GM12878 (cell line): ENCODE measurements at regions not wholly inside any gene's neighbourhood (a gene's known extent, or its start where the extent isn't known, plus 50 kb on each side); places are given as distances from the start of the nearest gene placed in this dataset.

ENCODE experiments used
- ATAC-seq: fragments of 200-7000 bp; cut with Tn5 transposase; 3 replicates; pipeline ENCODE4 v1.9.1; 2020; ENCODE audit warnings: mild to moderate bottlenecking, moderate library complexity
- BruUV-seq: library from RNA; stranded (reverse); fragments of 400-500 nt; replicated peaks from 2 replicates; lab custom pipeline; 2021; lab: Mats Ljungman, UMichigan
- CTCF ChIA-PET: fragments of 300-600 bp; sonication (Branson Sonifier 250); formaldehyde crosslinking; extraction: SDS; loops from one replicate; lab custom pipeline; 2021; ENCODE audit warnings: inconsistent platforms; lab: Yijun Ruan, JAX
- POLR2A ChIA-PET: fragments of 350-600 bp; formaldehyde crosslinking; extraction: SDS; loops from one replicate; lab custom pipeline; 2021; ENCODE audit warnings: inconsistent platforms; lab: Charles Lee
- RAD21 ChIA-PET: fragments of 300-600 bp; sonication (Branson Sonifier 250); formaldehyde crosslinking; loops from one replicate; lab custom pipeline; 2023; ENCODE audit warnings: antibody characterized with exemption; ENCODE audit not compliant: unreplicated experiment; lab: Charles Lee
- SMC1A ChIA-PET: fragments of 300-600 bp; sonication (Branson Sonifier 250); formaldehyde crosslinking; loops from one replicate; lab custom pipeline; 2023; ENCODE audit not compliant: unreplicated experiment, uncharacterized antibody; lab: Charles Lee
- DNase-seq: peaks from one replicate; pipeline ENCODE4 v3.0.0-alpha.2; 2011; ENCODE audit warnings: low read depth, low spot score
- FAIRE-seq: peaks from 3 replicates; lab custom pipeline; 2011; peaks lifted over from hg19 to GRCh38; lab: Jason Lieb, UNC
- H2AFZ ChIP-seq: 2 replicates; pipeline ENCODE4 v1.6.0; 2011; ENCODE audit warnings: low read depth, low read length, control low read depth; ENCODE audit not compliant: control insufficient read depth
- H3K27ac ChIP-seq: 2 replicates; pipeline ENCODE4 v1.5.1; 2011; ENCODE audit warnings: control low read depth; ENCODE audit not compliant: control insufficient read depth, insufficient read depth
- H3K27me3 ChIP-seq, 2 experiments: replicated peaks in 1 of 2; 2 replicates each; pipeline versions ENCODE4 v1.6.0 to v1.6.1; 2011; ENCODE audit warnings: low read length in 1 of 2; ENCODE audit not compliant: control insufficient read depth in 2 of 2, insufficient read depth in 2 of 2
- H3K36me3 ChIP-seq, 2 experiments: 2 replicates each; pipeline ENCODE4 v1.5.1; 2011; ENCODE audit warnings: low read length in 1 of 2; ENCODE audit not compliant: control insufficient read depth in 2 of 2, insufficient read depth in 2 of 2
- H3K4me1 ChIP-seq: 2 replicates; pipeline ENCODE4 v1.6.1; 2011; ENCODE audit warnings: mild to moderate bottlenecking, low read length, moderate library complexity, mixed read lengths; ENCODE audit not compliant: control insufficient read depth, insufficient read depth
- H3K4me2 ChIP-seq: 2 replicates; pipeline ENCODE4 v1.6.0; 2011; ENCODE audit warnings: control low read depth; ENCODE audit not compliant: control insufficient read depth, insufficient read depth
- H3K4me3 ChIP-seq: fragments of 200-600 bp; sonication (generic); 2 replicates; pipeline ENCODE4 v1.5.1; 2016
- H3K79me2 ChIP-seq: 2 replicates; pipeline ENCODE4 v1.6.0; 2011; ENCODE audit warnings: low read length; ENCODE audit not compliant: control insufficient read depth, insufficient read depth
- H3K9ac ChIP-seq: 2 replicates; pipeline ENCODE4 v1.8.0; 2011; ENCODE audit warnings: low read length, control low read depth, mixed read lengths; ENCODE audit not compliant: control insufficient read depth, insufficient read depth
- H3K9me3 ChIP-seq: replicated peaks from 3 replicates; pipeline ENCODE4 v1.5.1; 2011; ENCODE audit warnings: mild to moderate bottlenecking, low read length; ENCODE audit not compliant: control insufficient read depth, insufficient read depth
- H4K20me1 ChIP-seq: 2 replicates; pipeline ENCODE4 v1.6.0; 2011; ENCODE audit not compliant: control insufficient read depth, insufficient read depth
- BRCA1 ChIP-seq: IDR thresholded peaks from 2 replicates; pipeline ENCODE4 v1.6.1; 2011; ENCODE audit warnings: low read depth, low read length, improper control_type of control experiment
- EP300 ChIP-seq, 2 experiments: fragments of 150-350 bp in 1 of 2; IDR thresholded peaks; 2 replicates each; pipeline ENCODE4 v1.6.1; 2011 to 2012; ENCODE audit warnings: low read depth in 2 of 2, low read length in 2 of 2, borderline replicate concordance in 1 of 2, improper control_type of control experiment in 1 of 2, inconsistent platforms in 1 of 2; ENCODE audit not compliant: control insufficient read depth in 1 of 2
- ESRRA ChIP-seq: IDR thresholded peaks from 2 replicates; pipeline ENCODE4 v1.6.1; 2012; ENCODE audit warnings: mild to moderate bottlenecking, low read length, improper control_type of control experiment
- IRF5 ChIP-seq: fragments of 450-650 bp; IDR thresholded peaks from 2 replicates; pipeline ENCODE4 v1.6.1; 2017; ENCODE audit warnings: borderline replicate concordance
- MYC ChIP-seq: IDR thresholded peaks from 2 replicates; pipeline ENCODE4 v1.6.1; 2011; ENCODE audit warnings: mild to moderate bottlenecking, low read length, moderate library complexity, inconsistent platforms; ENCODE audit not compliant: insufficient read depth, insufficient replicate concordance, insufficient read length, severe bottlenecking
- POU2F2 ChIP-seq: IDR thresholded peaks from 3 replicates; pipeline ENCODE4 v1.6.1; 2011; ENCODE audit warnings: low read depth, mild to moderate bottlenecking, low read length, borderline replicate concordance
- SMC3 ChIP-seq: IDR thresholded peaks from 2 replicates; pipeline ENCODE4 v1.6.1; 2011; ENCODE audit warnings: low read length, improper control_type of control experiment, borderline replicate concordance
- WGBS: methylation state at CpG from one replicate; pipeline ENCODE4 v1.1.6; 2016; ENCODE audit warnings: low lambda C conversion rate; ENCODE audit not compliant: insufficient replicate concordance, insufficient coverage; ENCODE audit errors: missing lambda C conversion rate; 5-methylcytosine and 5-hydroxymethylcytosine counted together
- in situ Hi-C: fragments of 300-500 bp; cut with MboI; formaldehyde crosslinking; loops from 9 replicates; pipeline ENCODE4 v1.14.3; 2018; ENCODE audit warnings: mixed read lengths
- intact Hi-C: fragments of 100-400 bp; cut with micrococcal nuclease; formaldehyde crosslinking; loops from one replicate; pipeline ENCODE4 v1.14.2; 2022; ENCODE audit not compliant: unreplicated experiment

- Histone ChIP-seq H3K79me2 (no peaks in the 10 kb centered on the region), H2AFZ (no peak overlapping the region), H3K4me3 (no peak overlapping the region), H3K27ac (no peak overlapping the region), H3K4me1 (no peaks in the 10 kb centered on the region), H3K36me3 (no peaks in the 10 kb centered on the region), H3K9me3 (no peaks in the 10 kb centered on the region), H3K4me2 (no peak overlapping the region), H3K9ac (no peak overlapping the region), H3K27me3 (no peaks in the 10 kb centered on the region), H4K20me1 (no peaks in the 10 kb centered on the region)
- 29% methylated on average over 5 of the region's 5 CpGs for WGBS
- DNase-seq, result no peak
- CTCF ChIA-PET, result no interaction called here
- SMC1A ChIA-PET, result interaction anchor here (1.0 kb wide), 1 partner anchor 9 kb away, joined by 3 read pairs; no protein-coding TSS in a partner anchor
- no peak for ATAC-seq
- intact Hi-C loops, result no loop called here
- no TSS peak for BruUV-seq
- no peak for FAIRE-seq
- in situ Hi-C loops, result no loop called here
- RAD21 ChIA-PET, result no interaction called here
- no peak for TF ChIP-seq IRF5
- TF ChIP-seq ESRRA, result no peak
- TF ChIP-seq BRCA1, result no peak
- TF ChIP-seq EP300 (IDR thresholded peaks at IDR 0.05; ENCODE audit: borderline replicate concordance in 1 of 2, control insufficient read depth in 1 of 2, low read depth in 2 of 2, low read length in 2 of 2), result no peak
- no peak for TF ChIP-seq SMC3
- TF ChIP-seq MYC, result no peak
- TF ChIP-seq POU2F2, result no peak
- POLR2A ChIA-PET, result no interaction called here
These were observed 250.3 kb downstream of the SLC4A3 start for GRCh38 chr2:219877728-219878127.
